NT2/D1 (cell line): ENCODE measurements at regions not wholly inside any gene's neighbourhood (a gene's known extent, or its start where the extent isn't known, plus 50 kb on each side); places are given as distances from the start of the nearest gene placed in this dataset.

ENCODE experiments used
- SUZ12 ChIP-seq: IDR thresholded peaks from 2 replicates; pipeline ENCODE4 v1.6.1; 2011; ENCODE audit not compliant: insufficient read length, insufficient read depth; ENCODE audit errors: extremely low read depth
- YY1 ChIP-seq: IDR thresholded peaks from 2 replicates; pipeline ENCODE4 v1.6.1; 2011; ENCODE audit not compliant: insufficient read length, insufficient read depth
- ZNF274 ChIP-seq: IDR thresholded peaks from 2 replicates; pipeline ENCODE4 v1.6.1; 2011; ENCODE audit warnings: mild to moderate bottlenecking, low read depth, low read length

DNA sequence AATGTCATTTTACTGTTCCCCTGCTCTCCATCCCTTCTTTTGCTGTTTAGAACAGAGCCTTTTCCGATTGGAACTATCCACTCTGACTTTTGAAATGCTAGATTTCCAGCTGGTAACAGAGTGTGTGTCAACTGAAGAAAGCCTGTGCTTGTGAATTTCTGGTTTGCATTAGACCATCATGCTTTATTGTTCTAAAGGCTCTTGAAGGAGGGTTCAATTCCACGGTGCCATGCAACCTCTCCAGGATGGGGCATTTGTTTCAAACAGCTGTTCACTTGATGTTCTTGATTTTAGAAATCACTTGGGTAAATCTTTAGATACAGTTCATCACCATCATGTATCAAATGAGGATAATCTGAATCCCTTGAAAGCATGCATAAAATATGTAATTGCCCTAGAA lies 156.7 kb downstream of the QPCT start:
- no peak for TF ChIP-seq ZNF274
- no peak for TF ChIP-seq YY1
- TF ChIP-seq SUZ12: no peak
